ENCODE measurements at regions not wholly inside any gene's neighbourhood (a gene's known extent, or its start where the extent isn't known, plus 50 kb on each side); places are given as distances from the start of the nearest gene placed in this dataset.

GRCh38 chr7:35552691-35553090 lies 142.2 kb downstream of the HERPUD2 start:
- TF ChIP-seq CTCF (conservative IDR thresholded peaks at IDR 0.05 in 1 of 2, IDR thresholded peaks at IDR 0.05 in 1 of 2; ENCODE audit: extremely low read depth in 1 of 2, insufficient read depth in 1 of 2, low read depth in 1 of 2, low read length in 2 of 2) = no peak
- no peak for TF ChIP-seq EZH2 (IDR thresholded peaks at IDR 0.05; ENCODE audit: borderline replicate concordance, low read length)

Measured in mammary epithelial cell (primary cell).